ENCODE measurements at regions not wholly inside any gene's neighbourhood (a gene's known extent, or its start where the extent isn't known, plus 50 kb on each side); places are given as distances from the start of the nearest gene placed in this dataset.

DNA sequence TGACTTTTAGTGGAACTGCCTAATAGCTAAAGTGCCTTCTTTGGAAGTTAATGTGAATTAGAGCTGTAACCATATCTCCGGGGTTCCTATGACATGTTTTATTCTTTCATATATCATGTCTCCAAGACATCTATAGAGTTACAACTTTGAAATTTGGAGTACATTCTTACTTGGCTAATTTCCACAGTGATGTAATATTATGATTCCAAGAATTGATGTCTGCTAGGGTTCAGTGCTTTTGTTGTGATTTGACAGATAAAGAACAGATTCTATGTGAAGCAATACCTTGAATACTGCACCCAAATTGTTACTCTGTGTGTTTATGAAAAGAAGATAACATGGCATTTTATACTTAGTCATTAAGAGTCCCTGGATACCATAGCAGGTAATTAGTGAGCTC is 934.3 kb downstream of the NTRK3 start:
- TF ChIP-seq POLR2AphosphoS5 (IDR thresholded peaks at IDR 0.05; ENCODE audit: low read depth, low read length) (no peak), POLR2A (IDR thresholded peaks at IDR 0.05; ENCODE audit: low read depth, low read length) (no peak), TAF1 (IDR thresholded peaks at IDR 0.05; ENCODE audit: low read depth, low read length) (no peak), SPI1 (IDR thresholded peaks at IDR 0.05; ENCODE audit: low read depth, low read length) (no peak), PAX5 (IDR thresholded peaks at IDR 0.05; ENCODE audit: insufficient read depth, low read length, severe bottlenecking) (no peak)
